T1000 (cell line): ENCODE measurements at regions not wholly inside any gene's neighbourhood (a gene's known extent, or its start where the extent isn't known, plus 50 kb on each side); places are given as distances from the start of the nearest gene placed in this dataset.
"Not testable (repeated sequence)": the region's sequence is repeated elsewhere in the genome, so short reads cannot be mapped to it uniquely, and the experiment has no call there.

Experiments
- DNase-seq: peaks from one replicate; lab custom pipeline; 2025; ENCODE audit warnings: mixed read lengths; lab: John Stamatoyannopoulos, UW

- no peak for DNase-seq
These were observed 368.3 kb upstream of the SASH1 start for GRCh38 chr6:147974376-147974775.

- no peak for DNase-seq
These were observed 364.7 kb upstream of the SASH1 start for GRCh38 chr6:147977851-147978465.

GRCh38 chr6:147979966-147980365, 362.7 kb upstream of the SASH1 start:
- no peak for DNase-seq

GRCh38 chr6:147983581-147984366, 358.9 kb upstream of the SASH1 start:
- no peak for DNase-seq

- DNase-seq: no peak
These were observed 355.8 kb upstream of the SASH1 start for GRCh38 chr6:147986846-147987245.

GRCh38 chr6:147990159-147990558, 352.5 kb upstream of the SASH1 start:
- DNase-seq: no peak

- DNase-seq: no peak
These were observed 350.7 kb upstream of the SASH1 start for GRCh38 chr6:147991961-147992360.

- no peak for DNase-seq
These were observed 343.6 kb upstream of the SASH1 start for GRCh38 chr6:147999001-147999540.

- DNase-seq: no peak
These were observed 340.6 kb upstream of the SASH1 start for GRCh38 chr6:148001844-148002642.

GRCh38 chr6:148004651-148005050, 338.0 kb upstream of the SASH1 start:
- DNase-seq: no peak

GRCh38 chr6:148005806-148006205, 336.8 kb upstream of the SASH1 start:
- no peak for DNase-seq

- not testable (repeated sequence) for DNase-seq
These were observed 332.1 kb upstream of the SASH1 start for GRCh38 chr6:148010516-148010915.

- no peak for DNase-seq
These were observed 326.6 kb upstream of the SASH1 start for GRCh38 chr6:148016013-148016412.

GRCh38 chr6:148021165-148021564, 321.5 kb upstream of the SASH1 start:
- DNase-seq: no peak

GRCh38 chr6:148021699-148022098, 320.9 kb upstream of the SASH1 start:
- DNase-seq: no peak

- DNase-seq: not testable (repeated sequence)
These were observed 320.4 kb upstream of the SASH1 start for GRCh38 chr6:148022279-148022678.

- DNase-seq: no peak
These were observed 315.4 kb upstream of the SASH1 start for GRCh38 chr6:148027201-148027600.

GRCh38 chr6:148035806-148036390, 306.7 kb upstream of the SASH1 start:
- DNase-seq: no peak

- DNase-seq: no peak
These were observed 305.1 kb upstream of the SASH1 start for GRCh38 chr6:148037496-148037895.

- DNase-seq: no peak
These were observed 301.1 kb upstream of the SASH1 start for GRCh38 chr6:148041546-148041945.

- DNase-seq: no peak
These were observed 300.1 kb upstream of the SASH1 start for GRCh38 chr6:148042536-148042935.

GRCh38 chr6:148044261-148044751, 298.3 kb upstream of the SASH1 start:
- no peak for DNase-seq
